BE2C (cell line): ENCODE measurements at regions not wholly inside any gene's neighbourhood (a gene's known extent, or its start where the extent isn't known, plus 50 kb on each side); places are given as distances from the start of the nearest gene placed in this dataset.

Experiments
- DNase-seq: peaks from one replicate; pipeline ENCODE4 v3.0.0-alpha.2; 2020
- H3K27me3 ChIP-seq: fragments of 250-450 bp; sonication (Bioruptor Pico); 2 replicates; pipeline ENCODE4 v1.5.1; 2020; ENCODE audit warnings: mild to moderate bottlenecking
- H3K36me3 ChIP-seq: fragments of 250-450 bp; sonication (Bioruptor Pico); 2 replicates; pipeline ENCODE4 v1.5.1; 2020; ENCODE audit warnings: mild to moderate bottlenecking
- H3K4me1 ChIP-seq: fragments of 250-450 bp; sonication (Bioruptor Pico); 2 replicates; pipeline ENCODE4 v1.5.1; 2020
- H3K4me3 ChIP-seq: 2 replicates; pipeline ENCODE4 v1.5.1; 2011; ENCODE audit warnings: low read depth, low read length
- H3K9me3 ChIP-seq: fragments of 250-450 bp; sonication (Bioruptor Pico); 2 replicates; pipeline ENCODE4 v1.5.1; 2020
- TF ChIP-seq, protein P1 (sequence below): IDR thresholded peaks from 2 replicates; pipeline ENCODE4 v1.5.1; 2012; ENCODE audit warnings: mild to moderate bottlenecking, low read depth, low read length

DNA sequence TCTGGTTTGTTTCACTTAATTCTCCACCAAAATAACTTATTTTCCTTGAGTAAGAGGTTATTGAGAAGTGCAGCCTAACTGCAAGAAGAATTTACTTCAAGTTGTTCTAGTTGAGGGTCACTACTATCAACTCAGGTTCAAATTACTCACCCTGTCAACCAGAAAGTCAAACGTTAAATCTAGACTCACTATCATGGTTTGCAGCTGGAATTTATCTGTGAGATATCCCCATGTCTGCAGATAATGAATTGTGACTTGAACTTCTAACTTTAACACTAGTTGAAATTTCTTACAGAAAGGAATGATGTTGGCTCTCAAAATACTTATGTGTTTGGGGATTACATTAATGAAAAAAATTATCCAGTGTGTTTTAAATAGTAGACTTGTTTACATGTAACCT lies 1145.7 kb upstream of the NXPH2 start:
- Histone ChIP-seq H3K4me1 (no peaks in the 10 kb centered on the region), H3K9me3 (no peaks in the 10 kb centered on the region), H3K36me3 (no peaks in the 10 kb centered on the region), H3K4me3 (no peak overlapping the region), H3K27me3 (no peaks in the 10 kb centered on the region)
- TF ChIP-seq, protein P1, sequence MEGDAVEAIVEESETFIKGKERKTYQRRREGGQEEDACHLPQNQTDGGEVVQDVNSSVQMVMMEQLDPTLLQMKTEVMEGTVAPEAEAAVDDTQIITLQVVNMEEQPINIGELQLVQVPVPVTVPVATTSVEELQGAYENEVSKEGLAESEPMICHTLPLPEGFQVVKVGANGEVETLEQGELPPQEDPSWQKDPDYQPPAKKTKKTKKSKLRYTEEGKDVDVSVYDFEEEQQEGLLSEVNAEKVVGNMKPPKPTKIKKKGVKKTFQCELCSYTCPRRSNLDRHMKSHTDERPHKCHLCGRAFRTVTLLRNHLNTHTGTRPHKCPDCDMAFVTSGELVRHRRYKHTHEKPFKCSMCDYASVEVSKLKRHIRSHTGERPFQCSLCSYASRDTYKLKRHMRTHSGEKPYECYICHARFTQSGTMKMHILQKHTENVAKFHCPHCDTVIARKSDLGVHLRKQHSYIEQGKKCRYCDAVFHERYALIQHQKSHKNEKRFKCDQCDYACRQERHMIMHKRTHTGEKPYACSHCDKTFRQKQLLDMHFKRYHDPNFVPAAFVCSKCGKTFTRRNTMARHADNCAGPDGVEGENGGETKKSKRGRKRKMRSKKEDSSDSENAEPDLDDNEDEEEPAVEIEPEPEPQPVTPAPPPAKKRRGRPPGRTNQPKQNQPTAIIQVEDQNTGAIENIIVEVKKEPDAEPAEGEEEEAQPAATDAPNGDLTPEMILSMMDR: no peak
- no peak for DNase-seq

DNA sequence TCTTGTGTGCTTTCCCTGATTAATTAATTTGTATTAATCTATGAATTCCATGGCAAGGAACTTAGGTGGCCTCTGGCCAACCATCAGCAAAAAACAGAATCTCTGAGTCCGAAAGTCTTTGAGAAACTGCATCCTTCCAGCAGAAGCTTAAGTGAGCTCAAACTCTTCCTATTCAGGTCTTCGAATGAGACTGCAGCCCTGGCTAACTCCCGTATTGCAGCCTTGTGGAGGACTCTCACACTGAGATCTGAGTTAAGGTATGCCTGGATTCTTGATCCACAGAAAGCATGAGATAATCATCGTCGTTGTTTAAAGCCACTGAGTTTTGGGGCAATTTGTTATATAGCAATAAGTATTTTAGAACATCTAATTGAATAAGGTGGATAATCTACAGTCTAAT lies 1143.9 kb upstream of the NXPH2 start:
- no peaks in the 10 kb centered on the region for H3K4me1 ChIP-seq
- H3K36me3 ChIP-seq: no peaks in the 10 kb centered on the region
- TF ChIP-seq, protein P1: no peak
- H3K4me3 ChIP-seq: no peak overlapping the region
- no peak for DNase-seq
- no peaks in the 10 kb centered on the region for H3K9me3 ChIP-seq
- no peaks in the 10 kb centered on the region for H3K27me3 ChIP-seq

DNA sequence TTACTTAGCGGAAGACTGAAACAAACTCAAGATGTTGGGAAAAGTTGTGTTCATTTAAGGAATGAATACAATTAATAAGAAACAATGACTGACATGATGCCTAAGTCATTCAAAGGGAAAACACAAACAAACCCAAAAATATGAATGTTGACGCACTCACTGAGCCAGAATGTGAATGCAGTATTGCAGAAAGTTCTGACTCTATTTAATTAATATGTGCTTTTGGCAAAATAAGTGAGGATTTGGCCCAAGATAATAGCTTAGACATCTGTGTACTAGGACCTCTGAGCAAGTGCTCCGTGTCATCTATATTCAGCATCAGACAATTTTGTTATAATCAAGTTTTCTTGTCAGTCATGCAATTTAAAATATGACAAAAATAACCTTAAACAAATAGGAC lies 1138.8 kb upstream of the NXPH2 start:
- no peak overlapping the region for H3K4me3 ChIP-seq
- DNase-seq: no peak
- no peaks in the 10 kb centered on the region for H3K9me3 ChIP-seq
- TF ChIP-seq, protein P1: no peak
- no peaks in the 10 kb centered on the region for H3K4me1 ChIP-seq
- no peaks in the 10 kb centered on the region for H3K36me3 ChIP-seq
- no peaks in the 10 kb centered on the region for H3K27me3 ChIP-seq

DNA sequence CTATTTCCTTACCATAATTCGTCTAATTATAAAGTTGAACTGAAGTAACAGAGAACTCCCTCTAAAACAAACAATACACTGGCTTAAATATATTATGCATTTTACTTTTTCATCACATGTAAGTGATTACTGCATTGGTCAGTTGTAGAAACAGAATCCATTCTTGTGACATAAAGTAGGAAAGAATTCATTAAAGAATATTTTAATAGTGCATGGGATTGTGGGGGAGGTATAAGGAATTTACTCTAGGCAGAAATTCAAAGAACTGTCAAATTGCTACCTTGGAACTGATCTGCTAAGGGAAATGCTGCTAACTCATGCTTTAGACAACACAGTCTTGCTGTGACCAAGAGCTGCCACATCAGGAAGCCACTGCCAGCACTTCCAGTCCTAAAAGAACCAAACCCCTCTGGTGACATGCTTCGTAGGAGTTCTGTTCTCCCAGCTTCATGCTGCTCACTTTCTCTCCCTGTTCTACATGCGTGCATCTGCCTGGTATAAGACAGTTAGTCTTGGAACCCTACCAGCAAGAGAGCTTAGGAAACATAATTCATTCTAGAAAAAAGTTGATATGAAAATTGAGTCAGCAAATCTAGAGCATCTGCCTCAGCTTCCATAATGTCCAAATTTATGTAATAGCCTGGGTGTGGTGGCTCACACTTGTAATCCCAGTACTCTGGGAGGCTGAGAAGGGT lies 1137.6 kb upstream of the NXPH2 start:
- H3K9me3 ChIP-seq: no peaks in the 10 kb centered on the region
- no peak for DNase-seq
- H3K4me1 ChIP-seq: no peaks in the 10 kb centered on the region
- no peaks in the 10 kb centered on the region for H3K36me3 ChIP-seq
- no peak overlapping the region for H3K4me3 ChIP-seq
- TF ChIP-seq, protein P1: no peak
- H3K27me3 ChIP-seq: no peaks in the 10 kb centered on the region

DNA sequence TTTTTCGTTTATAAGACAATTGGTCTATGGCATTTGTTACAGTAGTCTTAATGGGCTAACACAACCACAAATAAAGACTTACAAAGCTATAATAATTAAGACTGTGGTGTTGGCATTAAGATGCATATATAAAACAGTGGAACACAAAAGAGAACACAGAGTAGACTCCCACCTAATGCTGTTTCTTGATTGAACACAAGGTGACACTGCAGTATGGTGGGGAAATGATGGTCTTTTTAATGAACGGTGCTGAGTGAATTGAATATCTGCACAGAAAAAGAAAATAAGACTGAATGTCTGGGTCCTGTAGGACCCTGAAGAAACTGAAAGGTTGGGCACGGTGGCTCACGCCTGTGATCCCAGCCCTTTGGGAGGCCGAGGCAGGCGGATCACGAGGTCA lies 1136.6 kb upstream of the NXPH2 start:
- no peak for DNase-seq
- TF ChIP-seq, protein P1: peak; percentile 38

DNA sequence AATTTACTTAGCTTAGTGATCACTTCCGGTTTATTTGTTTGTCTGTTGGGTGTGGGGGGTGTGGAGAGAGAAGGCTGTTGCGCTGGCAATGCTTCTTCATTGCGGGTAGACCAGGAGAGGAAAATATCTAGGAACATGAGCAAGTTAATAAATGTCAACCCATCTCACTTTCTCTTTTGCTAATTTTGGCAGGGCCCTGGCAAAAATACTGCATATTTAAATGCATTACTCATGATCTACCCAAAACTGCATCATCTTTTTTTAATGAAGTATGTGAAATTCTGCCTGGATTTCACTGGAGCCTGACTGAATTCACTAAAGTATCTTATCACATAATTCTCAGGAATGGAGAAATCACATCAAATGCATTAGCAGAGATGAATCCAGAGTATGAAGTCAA lies 1131.0 kb upstream of the NXPH2 start:
- H3K4me3 ChIP-seq: no peak overlapping the region
- no peaks in the 10 kb centered on the region for H3K4me1 ChIP-seq
- no peak for DNase-seq
- H3K36me3 ChIP-seq: no peaks in the 10 kb centered on the region
- TF ChIP-seq, protein P1: no peak
- H3K9me3 ChIP-seq: no peaks in the 10 kb centered on the region
- no peaks in the 10 kb centered on the region for H3K27me3 ChIP-seq

More for the DNA sequence above, 1136.6 kb upstream of the NXPH2 start:
- no peaks in the 10 kb centered on the region for H3K4me1 ChIP-seq
- H3K27me3 ChIP-seq: no peaks in the 10 kb centered on the region
- H3K9me3 ChIP-seq: no peaks in the 10 kb centered on the region
- H3K4me3 ChIP-seq: no peak overlapping the region
- no peaks in the 10 kb centered on the region for H3K36me3 ChIP-seq
